Breast epithelium (tissue), 3 donors: ENCODE measurements at regions not wholly inside any gene's neighbourhood (a gene's known extent, or its start where the extent isn't known, plus 50 kb on each side); places are given as distances from the start of the nearest gene placed in this dataset.

Experiments
- CTCF ChIP-seq, 3 donors: fragments of 450-650 bp; IDR thresholded peaks; one replicate each; pipeline ENCODE4 v1.5.1; 2016 to 2017; ENCODE audit warnings: antibody characterized with exemption in 3 of 3, mild to moderate bottlenecking in 3 of 3, moderate library complexity in 3 of 3
- POLR2A ChIP-seq: fragments of 450-650 bp; IDR thresholded peaks from one replicate; pipeline ENCODE4 v1.6.1; 2016; ENCODE audit warnings: antibody characterized with exemption, mild to moderate bottlenecking, moderate library complexity
- POLR2AphosphoS5 ChIP-seq, 3 donors: sonication (generic); formaldehyde crosslinking; IDR thresholded peaks; one replicate each; pipeline ENCODE4 v1.6.1; 2017; ENCODE audit warnings: antibody characterized with exemption in 3 of 3

DNA sequence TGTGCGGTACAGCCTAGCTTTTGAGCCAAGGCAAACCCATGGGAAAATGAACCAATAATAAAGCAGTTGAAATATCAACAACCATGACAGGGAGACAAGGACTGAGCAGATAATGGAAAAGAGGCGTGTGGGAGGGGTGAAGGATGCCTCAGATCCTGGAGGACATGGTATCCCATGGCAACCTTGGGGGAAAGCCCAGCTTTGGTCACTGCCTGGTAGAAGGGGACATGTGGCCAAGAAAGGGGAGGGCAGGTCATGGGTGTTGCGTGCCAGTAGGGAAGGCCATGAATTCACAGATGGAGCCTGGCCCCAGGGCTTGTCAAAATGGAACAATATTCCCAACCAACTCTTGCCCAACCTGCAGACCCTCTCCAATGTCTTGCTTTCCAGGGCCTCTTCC, 140.5 kb upstream of the SMAD3 start:
- TF ChIP-seq POLR2A (no peak), CTCF (IDR thresholded peaks at IDR 0.05) (no peak), POLR2AphosphoS5 (IDR thresholded peaks at IDR 0.05) (no peak)
